Daoy (cell line): ENCODE measurements at regions not wholly inside any gene's neighbourhood (a gene's known extent, or its start where the extent isn't known, plus 50 kb on each side); places are given as distances from the start of the nearest gene placed in this dataset.

ENCODE experiments used
- DNase-seq: peaks from one replicate; pipeline ENCODE4 v3.0.0-alpha.2; 2015; ENCODE audit warnings: low read depth

DNA sequence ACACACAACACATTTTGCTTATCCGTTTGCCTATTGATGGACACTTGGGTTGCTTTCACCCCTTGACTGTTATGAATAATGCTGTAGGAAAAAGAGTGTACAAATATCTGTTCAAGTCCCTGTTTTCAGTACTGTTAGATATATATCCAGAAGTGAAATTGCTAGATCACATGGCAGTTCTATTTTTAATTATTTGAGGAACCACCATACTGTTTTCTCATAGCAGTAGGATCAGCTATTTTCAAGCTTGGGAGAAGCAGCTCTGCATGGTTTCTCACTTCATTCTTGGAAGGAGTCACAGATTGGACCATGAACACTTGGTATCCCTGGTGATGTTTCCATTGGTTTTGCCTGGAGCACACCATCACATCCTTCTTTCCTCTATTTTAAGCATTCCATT lies 114.4 kb upstream of the ZP4 start:
- DNase-seq: no peak

DNA sequence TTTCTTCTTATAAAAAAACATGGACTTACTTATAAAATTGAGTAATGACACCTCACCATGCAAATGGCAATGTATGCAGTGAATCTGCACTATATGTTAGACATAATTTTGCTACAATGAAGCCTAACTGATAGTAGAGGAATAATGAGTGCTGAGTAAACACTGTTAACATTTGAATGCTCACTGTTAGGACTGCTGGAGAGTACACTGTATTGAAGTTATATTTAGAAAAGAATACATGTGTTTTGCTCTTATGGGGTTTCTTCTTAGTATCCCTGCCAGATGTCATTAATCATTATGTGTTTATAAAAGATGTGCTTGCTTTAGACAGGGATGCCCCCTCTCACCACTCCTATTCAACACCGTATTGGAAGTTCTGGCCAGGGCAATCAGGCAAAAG lies 111.1 kb upstream of the ZP4 start:
- DNase-seq: no peak

DNA sequence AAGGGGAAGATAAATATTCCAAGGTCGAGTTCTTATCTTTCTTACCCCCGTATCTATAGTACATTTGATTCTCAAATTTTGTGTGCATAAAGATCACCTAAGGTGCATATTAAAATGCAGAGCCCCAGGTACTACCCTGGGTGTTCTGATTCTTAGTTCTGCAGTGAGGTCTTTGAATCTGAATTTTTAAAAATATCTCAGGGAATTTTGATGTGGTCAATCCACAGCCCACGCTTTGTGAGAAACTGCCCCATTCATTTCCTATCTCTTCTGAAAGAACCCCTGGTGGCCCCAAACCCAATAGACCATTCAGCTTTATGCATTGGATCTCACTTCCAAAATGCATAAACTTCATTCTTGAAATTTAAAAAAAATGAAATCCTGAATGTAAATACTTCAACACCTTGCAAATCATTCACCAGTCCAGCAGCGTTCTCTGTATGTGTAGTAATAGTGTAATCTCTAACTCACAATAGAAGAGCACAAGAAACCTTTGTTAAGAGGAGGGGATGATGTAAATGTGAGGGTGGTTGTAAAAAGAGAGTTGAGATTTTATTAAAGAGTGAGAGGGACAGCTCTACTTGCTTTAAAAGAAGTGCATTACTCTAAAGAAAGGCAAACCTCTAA lies 108.8 kb upstream of the ZP4 start:
- no peak for DNase-seq

DNA sequence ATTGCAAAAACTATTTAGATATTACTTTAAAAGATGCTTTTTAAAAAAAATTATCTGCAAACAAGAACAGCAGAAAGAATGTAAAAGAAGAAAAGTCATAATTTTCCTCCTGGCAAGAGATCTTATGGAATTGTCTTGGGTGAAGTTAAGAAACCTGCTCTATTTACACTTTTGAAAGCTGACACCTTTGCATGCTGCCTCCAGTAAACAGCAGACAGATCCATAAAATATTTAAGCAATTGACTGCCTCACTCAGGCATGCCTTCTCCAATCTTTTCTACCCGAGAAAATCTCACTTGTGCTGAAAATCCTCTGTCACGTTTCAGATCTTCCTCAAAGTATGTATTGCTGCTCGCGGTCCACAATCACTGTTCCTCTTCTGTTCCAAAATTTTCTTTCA lies 107.9 kb upstream of the ZP4 start:
- no peak for DNase-seq

DNA sequence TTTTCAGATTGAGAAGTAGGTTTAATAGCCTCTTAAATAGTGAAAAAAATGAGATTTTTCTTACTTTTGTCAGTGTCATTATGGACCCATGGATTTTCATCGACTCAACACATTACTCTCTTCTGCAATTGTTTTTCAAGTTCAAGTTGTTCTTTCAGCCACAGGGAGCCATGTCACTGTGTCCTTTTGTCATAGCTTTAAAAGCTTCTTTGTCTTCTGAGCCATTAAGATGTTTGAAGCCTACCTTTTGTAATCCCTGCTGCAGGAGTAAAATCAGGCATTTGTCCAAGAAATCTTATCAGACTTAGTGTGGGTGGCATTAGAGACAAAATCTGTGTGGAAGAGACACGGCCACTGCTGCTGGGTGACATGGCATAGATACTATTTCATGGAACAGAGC lies 92.8 kb upstream of the ZP4 start:
- DNase-seq: no peak

DNA sequence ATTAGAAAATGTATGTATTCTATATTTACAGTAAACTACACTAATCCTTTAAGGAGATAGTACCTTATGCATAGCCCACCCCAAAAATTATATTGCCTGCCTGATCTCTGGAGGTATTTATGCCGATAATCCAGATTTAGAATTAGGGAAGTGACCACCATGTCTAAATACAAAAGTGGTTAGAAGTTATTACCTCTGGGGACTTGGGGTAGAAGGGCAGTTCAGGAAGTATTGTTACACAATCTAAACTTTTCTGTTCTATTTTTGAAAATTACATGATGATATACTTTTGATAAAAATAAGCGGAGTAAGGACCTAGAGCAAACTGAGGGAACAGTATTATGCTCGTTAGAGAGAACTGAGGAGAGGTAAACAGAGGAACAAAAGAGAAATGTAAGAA lies 90.5 kb upstream of the ZP4 start:
- no peak for DNase-seq

DNA sequence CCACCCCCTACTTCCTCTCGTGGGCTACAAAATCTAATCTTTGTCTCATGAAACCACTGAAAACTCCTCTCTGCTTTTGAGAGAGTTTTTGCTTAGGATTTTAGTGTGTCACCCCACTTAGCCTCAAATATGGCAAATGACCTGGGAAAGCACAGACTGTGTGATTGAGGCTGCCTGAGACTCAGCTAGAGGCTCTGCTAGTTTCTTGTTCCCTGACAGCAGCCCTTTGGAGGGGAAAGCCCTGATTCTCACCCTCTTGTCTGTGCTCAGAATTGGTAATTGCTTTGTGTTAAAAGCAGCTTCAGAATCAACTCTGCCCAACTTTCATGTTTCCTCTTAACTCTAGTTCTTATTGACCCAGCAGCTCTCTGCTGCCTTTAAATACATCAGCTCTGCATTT lies 85.6 kb upstream of the ZP4 start:
- DNase-seq: no peak

DNA sequence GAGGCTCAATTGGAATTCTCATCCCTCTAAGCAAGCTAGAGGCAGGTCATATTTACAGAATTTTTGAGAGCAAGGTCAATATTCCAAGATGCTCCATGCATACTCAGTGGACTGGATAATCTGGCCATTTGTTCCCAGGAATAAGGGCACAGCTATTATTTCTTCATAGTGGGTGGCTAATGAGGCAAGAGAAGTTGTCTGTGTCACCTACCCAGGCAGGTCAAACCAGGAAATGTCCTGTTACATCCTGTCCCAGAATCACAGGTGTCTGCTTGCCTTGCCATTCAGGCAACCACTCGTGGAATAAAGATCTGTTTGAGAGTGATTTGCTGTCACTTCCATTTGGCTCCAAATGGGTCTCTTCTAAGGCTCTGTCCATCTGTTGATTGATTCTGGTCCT lies 85.2 kb upstream of the ZP4 start:
- no peak for DNase-seq

DNA sequence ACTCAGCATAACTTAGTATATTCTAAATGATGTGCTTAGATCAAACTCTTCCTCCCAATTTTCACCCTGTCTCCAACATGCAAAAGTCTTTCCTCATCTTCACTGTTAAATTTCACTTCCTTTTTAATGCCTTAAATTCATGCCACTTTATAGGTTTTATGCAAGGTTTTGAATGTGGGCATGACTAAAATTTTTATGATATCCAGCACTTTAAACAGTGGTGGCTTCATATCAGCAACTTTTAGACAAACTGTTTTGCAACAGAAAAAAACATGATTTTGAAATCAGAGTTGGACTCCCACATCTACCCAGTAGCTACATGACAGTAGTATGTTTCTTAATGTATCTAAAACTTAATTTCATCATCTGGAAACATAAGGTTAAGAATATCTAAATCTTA lies 84.7 kb upstream of the ZP4 start:
- no peak for DNase-seq

DNA sequence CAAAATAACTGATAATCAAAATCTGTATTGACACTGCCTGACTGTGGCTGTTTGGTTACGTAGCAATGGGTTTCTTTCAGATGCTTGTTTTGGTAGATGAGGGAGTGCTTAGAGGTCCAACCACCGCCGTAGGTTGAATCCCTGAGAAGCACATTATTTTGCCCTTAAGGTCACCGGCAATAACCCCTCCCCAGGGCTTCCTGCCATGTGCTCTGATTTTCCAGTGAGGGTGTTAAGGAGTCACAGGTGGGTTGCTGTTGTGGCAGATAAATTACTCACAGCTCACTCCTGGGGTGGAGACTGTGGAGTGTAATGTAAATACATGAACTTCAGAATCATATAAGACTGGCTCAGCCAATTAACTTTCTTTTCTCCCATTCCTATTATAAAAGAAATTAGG lies 81.5 kb upstream of the ZP4 start:
- DNase-seq: no peak

DNA sequence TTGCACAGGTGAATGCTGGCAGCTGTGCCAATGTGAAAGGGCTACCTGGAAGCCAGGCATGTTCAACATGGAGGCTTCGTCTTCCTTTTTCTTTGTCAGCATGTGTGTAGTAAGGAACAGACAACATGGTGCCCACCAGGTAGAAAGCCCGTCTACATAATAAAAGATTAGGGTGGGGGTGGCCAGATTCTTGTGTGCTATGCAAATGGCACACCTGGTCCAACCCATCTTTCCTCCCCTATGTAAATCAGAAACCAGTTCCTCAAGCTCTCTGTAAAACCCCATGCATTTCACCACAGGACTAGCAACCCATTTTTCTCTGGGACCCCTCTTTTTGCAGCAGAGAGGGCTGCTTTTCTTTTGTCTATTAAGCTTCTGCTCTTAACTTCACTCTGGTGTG lies 72.3 kb upstream of the ZP4 start:
- no peak for DNase-seq

DNA sequence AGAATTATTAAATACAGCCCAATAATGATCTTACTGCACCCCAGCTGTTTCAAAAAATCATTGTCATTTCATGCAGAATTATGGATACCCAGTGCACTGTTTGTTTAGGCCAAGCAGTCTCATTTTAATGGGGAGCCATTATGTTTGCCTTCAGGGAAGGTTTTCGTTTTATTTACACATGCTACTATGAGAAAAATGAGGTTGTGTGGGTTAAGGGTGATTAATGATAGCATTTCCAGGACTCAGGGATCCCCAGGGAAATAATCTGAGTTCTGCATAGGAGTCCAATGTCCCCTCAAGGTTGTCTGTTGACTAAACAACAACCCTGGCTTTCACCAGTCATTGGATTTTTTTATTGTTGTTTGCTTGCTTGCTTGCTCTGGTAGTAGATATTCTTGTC lies 71.0 kb upstream of the ZP4 start:
- DNase-seq: no peak

DNA sequence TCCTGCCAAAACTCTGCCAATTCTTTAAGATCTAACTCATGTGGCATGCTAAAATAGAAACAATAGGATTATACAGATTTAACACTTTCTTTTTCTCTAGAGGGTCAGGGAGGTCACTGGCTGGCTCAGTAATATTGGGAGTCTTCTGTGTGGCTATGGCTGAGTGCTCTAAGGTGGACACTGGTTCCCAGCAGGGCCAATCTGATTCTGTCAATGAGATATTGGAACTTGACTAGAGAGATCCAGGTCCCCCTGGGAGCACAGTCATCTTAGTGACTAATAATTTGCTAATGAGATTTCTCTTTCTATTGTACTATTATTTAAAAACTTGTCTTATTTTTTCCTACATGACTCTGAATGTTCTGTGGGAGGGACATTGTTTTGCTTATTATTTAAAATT lies 69.1 kb upstream of the ZP4 start:
- DNase-seq: no peak

DNA sequence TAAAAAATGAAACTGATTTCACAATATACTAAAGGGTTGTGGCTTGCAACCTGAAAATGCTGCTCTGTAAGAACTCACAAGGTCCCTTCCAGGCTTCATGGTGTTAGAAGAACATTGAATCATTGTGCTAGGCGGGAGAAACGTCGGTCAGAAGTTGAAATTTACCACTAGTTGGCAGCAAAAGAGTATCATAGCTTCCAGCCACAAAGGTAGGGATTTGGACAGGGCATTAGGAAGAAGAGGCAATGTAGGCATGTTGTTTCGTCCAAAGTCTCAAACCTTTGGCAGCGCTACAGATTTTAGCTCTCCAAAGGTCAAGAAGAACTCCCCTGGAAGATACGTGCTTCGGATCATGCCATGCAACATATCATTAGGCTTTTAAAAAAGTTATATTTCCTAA lies 62.5 kb upstream of the ZP4 start:
- DNase-seq: no peak
